ENCODE measurements at regions not wholly inside any gene's neighbourhood (a gene's known extent, or its start where the extent isn't known, plus 50 kb on each side); places are given as distances from the start of the nearest gene placed in this dataset.

GRCh38 chr5:57717555-57717954, 234.9 kb upstream of the ACTBL2 start:
- TF ChIP-seq, protein P1, sequence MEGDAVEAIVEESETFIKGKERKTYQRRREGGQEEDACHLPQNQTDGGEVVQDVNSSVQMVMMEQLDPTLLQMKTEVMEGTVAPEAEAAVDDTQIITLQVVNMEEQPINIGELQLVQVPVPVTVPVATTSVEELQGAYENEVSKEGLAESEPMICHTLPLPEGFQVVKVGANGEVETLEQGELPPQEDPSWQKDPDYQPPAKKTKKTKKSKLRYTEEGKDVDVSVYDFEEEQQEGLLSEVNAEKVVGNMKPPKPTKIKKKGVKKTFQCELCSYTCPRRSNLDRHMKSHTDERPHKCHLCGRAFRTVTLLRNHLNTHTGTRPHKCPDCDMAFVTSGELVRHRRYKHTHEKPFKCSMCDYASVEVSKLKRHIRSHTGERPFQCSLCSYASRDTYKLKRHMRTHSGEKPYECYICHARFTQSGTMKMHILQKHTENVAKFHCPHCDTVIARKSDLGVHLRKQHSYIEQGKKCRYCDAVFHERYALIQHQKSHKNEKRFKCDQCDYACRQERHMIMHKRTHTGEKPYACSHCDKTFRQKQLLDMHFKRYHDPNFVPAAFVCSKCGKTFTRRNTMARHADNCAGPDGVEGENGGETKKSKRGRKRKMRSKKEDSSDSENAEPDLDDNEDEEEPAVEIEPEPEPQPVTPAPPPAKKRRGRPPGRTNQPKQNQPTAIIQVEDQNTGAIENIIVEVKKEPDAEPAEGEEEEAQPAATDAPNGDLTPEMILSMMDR (IDR thresholded peaks at IDR 0.05; ENCODE audit: low read length), result no peak
- TF ChIP-seq EZH2 (IDR thresholded peaks at IDR 0.05; ENCODE audit: borderline replicate concordance, low read length), result no peak
